Thyroid gland (tissue), 4 donors: ENCODE measurements at regions not wholly inside any gene's neighbourhood (a gene's known extent, or its start where the extent isn't known, plus 50 kb on each side); places are given as distances from the start of the nearest gene placed in this dataset.

ENCODE experiments used
- POLR2A ChIP-seq, 2 donors: fragments of 450-650 bp; IDR thresholded peaks; one replicate each; pipeline ENCODE4 v1.6.1; 2017; ENCODE audit warnings: antibody characterized with exemption in 2 of 2, mild to moderate bottlenecking in 2 of 2, moderate library complexity in 1 of 2
- TF ChIP-seq, protein P1 (sequence below), 6 experiments: fragments of 200-600 bp in 3 of 6; fragments of 450-650 bp in 3 of 6; sonication (generic) in 3 of 6; IDR thresholded peaks; one replicate each; pipeline ENCODE4 v1.5.1; 2016 to 2019; ENCODE audit warnings: antibody characterized with exemption in 6 of 6, mild to moderate bottlenecking in 2 of 6, inconsistent platforms in 1 of 6, moderate library complexity in 1 of 6

GRCh38 chr10:3551761-3552160 is 233.2 kb downstream of the KLF6 start:
- no peak for TF ChIP-seq POLR2A (IDR thresholded peaks at IDR 0.05)
- TF ChIP-seq, protein P1, sequence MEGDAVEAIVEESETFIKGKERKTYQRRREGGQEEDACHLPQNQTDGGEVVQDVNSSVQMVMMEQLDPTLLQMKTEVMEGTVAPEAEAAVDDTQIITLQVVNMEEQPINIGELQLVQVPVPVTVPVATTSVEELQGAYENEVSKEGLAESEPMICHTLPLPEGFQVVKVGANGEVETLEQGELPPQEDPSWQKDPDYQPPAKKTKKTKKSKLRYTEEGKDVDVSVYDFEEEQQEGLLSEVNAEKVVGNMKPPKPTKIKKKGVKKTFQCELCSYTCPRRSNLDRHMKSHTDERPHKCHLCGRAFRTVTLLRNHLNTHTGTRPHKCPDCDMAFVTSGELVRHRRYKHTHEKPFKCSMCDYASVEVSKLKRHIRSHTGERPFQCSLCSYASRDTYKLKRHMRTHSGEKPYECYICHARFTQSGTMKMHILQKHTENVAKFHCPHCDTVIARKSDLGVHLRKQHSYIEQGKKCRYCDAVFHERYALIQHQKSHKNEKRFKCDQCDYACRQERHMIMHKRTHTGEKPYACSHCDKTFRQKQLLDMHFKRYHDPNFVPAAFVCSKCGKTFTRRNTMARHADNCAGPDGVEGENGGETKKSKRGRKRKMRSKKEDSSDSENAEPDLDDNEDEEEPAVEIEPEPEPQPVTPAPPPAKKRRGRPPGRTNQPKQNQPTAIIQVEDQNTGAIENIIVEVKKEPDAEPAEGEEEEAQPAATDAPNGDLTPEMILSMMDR (IDR thresholded peaks at IDR 0.05): no peak
